ENCODE measurements at regions not wholly inside any gene's neighbourhood (a gene's known extent, or its start where the extent isn't known, plus 50 kb on each side); places are given as distances from the start of the nearest gene placed in this dataset.

DNA sequence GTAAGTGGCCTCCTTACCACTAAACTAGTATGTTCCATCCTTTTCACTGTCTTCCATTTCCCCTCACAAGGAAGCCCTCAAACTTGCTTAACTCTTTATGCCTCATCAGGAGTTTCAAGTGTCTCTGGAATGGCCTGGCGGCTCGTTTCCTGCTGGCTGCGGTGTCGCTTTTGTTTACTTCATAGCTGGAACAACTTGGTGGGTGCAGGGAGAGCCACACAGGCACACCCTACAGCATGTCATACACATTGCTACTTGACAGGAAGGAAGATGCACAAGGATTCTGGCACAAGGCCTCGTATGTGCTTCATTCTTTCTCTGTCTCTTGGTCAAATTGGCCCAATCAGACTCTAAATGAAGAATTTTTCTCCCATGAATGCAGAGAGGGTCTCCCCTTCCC, 488.3 kb downstream of the FOXO1 start:
- TF ChIP-seq, protein P1, sequence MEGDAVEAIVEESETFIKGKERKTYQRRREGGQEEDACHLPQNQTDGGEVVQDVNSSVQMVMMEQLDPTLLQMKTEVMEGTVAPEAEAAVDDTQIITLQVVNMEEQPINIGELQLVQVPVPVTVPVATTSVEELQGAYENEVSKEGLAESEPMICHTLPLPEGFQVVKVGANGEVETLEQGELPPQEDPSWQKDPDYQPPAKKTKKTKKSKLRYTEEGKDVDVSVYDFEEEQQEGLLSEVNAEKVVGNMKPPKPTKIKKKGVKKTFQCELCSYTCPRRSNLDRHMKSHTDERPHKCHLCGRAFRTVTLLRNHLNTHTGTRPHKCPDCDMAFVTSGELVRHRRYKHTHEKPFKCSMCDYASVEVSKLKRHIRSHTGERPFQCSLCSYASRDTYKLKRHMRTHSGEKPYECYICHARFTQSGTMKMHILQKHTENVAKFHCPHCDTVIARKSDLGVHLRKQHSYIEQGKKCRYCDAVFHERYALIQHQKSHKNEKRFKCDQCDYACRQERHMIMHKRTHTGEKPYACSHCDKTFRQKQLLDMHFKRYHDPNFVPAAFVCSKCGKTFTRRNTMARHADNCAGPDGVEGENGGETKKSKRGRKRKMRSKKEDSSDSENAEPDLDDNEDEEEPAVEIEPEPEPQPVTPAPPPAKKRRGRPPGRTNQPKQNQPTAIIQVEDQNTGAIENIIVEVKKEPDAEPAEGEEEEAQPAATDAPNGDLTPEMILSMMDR (optimal IDR thresholded peaks at IDR 0.05 in 1 of 3, IDR thresholded peaks at IDR 0.05 in 1 of 3, conservative IDR thresholded peaks at IDR 0.05 in 1 of 3; ENCODE audit: extremely low read depth in 1 of 3, insufficient read depth in 2 of 3, low read length in 3 of 3) = no peak
- TF ChIP-seq EZH2 (IDR thresholded peaks at IDR 0.05; ENCODE audit: low read length) = no peak
- no peak overlapping the region for H3K27ac ChIP-seq (ENCODE audit: control insufficient read depth, insufficient read depth, low read length)
- H3K4me1 ChIP-seq (ENCODE audit: control insufficient read depth, extremely low read depth, insufficient read depth, low read length) = no peaks in the 10 kb centered on the region
- H3K9me3 ChIP-seq (ENCODE audit: control insufficient read depth, low read depth, low read length) = no peaks in the 10 kb centered on the region
- H3K9me1 ChIP-seq (ENCODE audit: control insufficient read depth, extremely low read depth, insufficient read depth, low read length) = no peaks in the 10 kb centered on the region
- dilution Hi-C loops (cut with MboI; ENCODE audit: extremely low pct_ligation_motif_present, low sequenced_read_pairs) = no loop called here
- FAIRE-seq (no peak), DNase-seq (ENCODE audit: low read depth, low spot score) (no peak)
- no peaks in the 10 kb centered on the region for H3K36me3 ChIP-seq (ENCODE audit: control insufficient read depth in 2 of 2, extremely low read depth in 1 of 2, insufficient read depth in 2 of 2, low read length in 2 of 2)
- H3K9ac ChIP-seq (ENCODE audit: control insufficient read depth, extremely low read depth, insufficient read depth, low read length) = no peak overlapping the region
- no peak overlapping the region for H2AFZ ChIP-seq (ENCODE audit: control insufficient read depth, low read length)
- no peaks in the 10 kb centered on the region for H3K79me2 ChIP-seq (ENCODE audit: control insufficient read depth, insufficient read depth, low read length)
- H4K20me1 ChIP-seq (ENCODE audit: control insufficient read depth, extremely low read depth, insufficient read depth, low read length) = no peaks in the 10 kb centered on the region
- H3K4me2 ChIP-seq (ENCODE audit: control insufficient read depth, extremely low read depth, insufficient read depth, low read depth, low read length) = no peak overlapping the region
- no peaks in the 10 kb centered on the region for H3K27me3 ChIP-seq (ENCODE audit: control insufficient read depth, extremely low read depth, insufficient read depth, low read length)
- no peak overlapping the region for H3K4me3 ChIP-seq (ENCODE audit: control insufficient read depth in 2 of 3, extremely low read depth in 1 of 3, insufficient read depth in 2 of 3, low read depth in 1 of 3, low read length in 3 of 3)

DNA sequence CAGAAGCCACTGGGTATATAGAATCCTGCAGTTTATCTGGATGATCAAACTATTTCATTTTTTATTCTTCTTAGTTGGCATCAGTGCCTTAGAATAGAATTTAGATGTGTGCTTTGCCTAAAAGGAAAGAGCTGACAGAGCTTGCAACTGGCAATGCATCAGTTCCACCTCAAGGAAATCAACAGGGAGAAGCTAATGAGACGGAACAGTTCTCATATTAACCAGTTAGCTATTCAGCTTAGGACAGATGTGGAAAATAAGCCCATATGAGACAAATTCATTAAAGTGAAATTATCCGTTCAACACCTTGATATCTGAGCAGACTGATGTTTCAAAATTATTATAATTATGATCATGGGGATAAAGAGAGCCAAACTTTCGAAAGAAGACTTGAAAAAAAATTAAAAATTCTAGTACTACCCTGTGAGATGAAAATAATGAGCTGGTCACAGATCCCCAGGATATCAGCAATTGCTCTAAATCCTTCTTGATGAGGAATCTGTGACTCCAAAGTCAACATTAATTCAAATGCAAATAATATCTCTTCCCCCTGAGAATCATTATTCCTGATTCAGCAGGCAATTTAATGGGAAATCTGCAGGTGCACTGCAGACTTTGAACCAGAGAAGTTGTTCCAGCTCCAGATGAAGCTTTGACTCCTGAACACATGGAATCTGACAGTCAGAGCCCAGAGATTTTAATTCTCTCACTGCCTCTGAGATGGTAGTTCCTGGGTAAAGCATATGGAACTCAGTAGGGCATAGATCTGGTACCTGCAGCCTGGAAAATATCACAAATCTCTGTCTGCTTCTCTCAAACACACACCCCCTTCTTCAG, 486.8 kb downstream of the FOXO1 start:
- dilution Hi-C loops (cut with MboI; ENCODE audit: extremely low pct_ligation_motif_present, low sequenced_read_pairs) = no loop called here
- H3K9me1 ChIP-seq (ENCODE audit: control insufficient read depth, extremely low read depth, insufficient read depth, low read length) = no peaks in the 10 kb centered on the region
- H3K79me2 ChIP-seq (ENCODE audit: control insufficient read depth, insufficient read depth, low read length) = no peaks in the 10 kb centered on the region
- no peaks in the 10 kb centered on the region for H3K4me1 ChIP-seq (ENCODE audit: control insufficient read depth, extremely low read depth, insufficient read depth, low read length)
- H3K9me3 ChIP-seq (ENCODE audit: control insufficient read depth, low read depth, low read length) = no peaks in the 10 kb centered on the region
- no peak overlapping the region for H2AFZ ChIP-seq (ENCODE audit: control insufficient read depth, low read length)
- H4K20me1 ChIP-seq (ENCODE audit: control insufficient read depth, extremely low read depth, insufficient read depth, low read length) = no peaks in the 10 kb centered on the region
- H3K4me3 ChIP-seq (ENCODE audit: control insufficient read depth in 2 of 3, extremely low read depth in 1 of 3, insufficient read depth in 2 of 3, low read depth in 1 of 3, low read length in 3 of 3) = no peak overlapping the region
- no peak for TF ChIP-seq EZH2 (IDR thresholded peaks at IDR 0.05; ENCODE audit: low read length)
- TF ChIP-seq, protein P1 (optimal IDR thresholded peaks at IDR 0.05 in 1 of 3, IDR thresholded peaks at IDR 0.05 in 1 of 3, conservative IDR thresholded peaks at IDR 0.05 in 1 of 3; ENCODE audit: extremely low read depth in 1 of 3, insufficient read depth in 2 of 3, low read length in 3 of 3) = no peak
- no peak overlapping the region for H3K27ac ChIP-seq (ENCODE audit: control insufficient read depth, insufficient read depth, low read length)
- H3K4me2 ChIP-seq (ENCODE audit: control insufficient read depth, extremely low read depth, insufficient read depth, low read depth, low read length) = no peak overlapping the region
- no peaks in the 10 kb centered on the region for H3K27me3 ChIP-seq (ENCODE audit: control insufficient read depth, extremely low read depth, insufficient read depth, low read length)
- H3K9ac ChIP-seq (ENCODE audit: control insufficient read depth, extremely low read depth, insufficient read depth, low read length) = no peak overlapping the region
- DNase-seq (ENCODE audit: low read depth, low spot score) (no peak), FAIRE-seq (no peak)
- H3K36me3 ChIP-seq (ENCODE audit: control insufficient read depth in 2 of 2, extremely low read depth in 1 of 2, insufficient read depth in 2 of 2, low read length in 2 of 2) = no peaks in the 10 kb centered on the region

Data from keratinocyte (primary cell).